H1 (cell line): ENCODE measurements at regions not wholly inside any gene's neighbourhood (a gene's known extent, or its start where the extent isn't known, plus 50 kb on each side); places are given as distances from the start of the nearest gene placed in this dataset.

Source experiments
- JUN ChIP-seq: IDR thresholded peaks from 2 replicates; pipeline ENCODE4 v1.6.1; 2011; ENCODE audit warnings: low read depth, mild to moderate bottlenecking, improper control_type of control experiment, low read length
- MAX ChIP-seq: IDR thresholded peaks from 2 replicates; pipeline ENCODE4 v1.6.1; 2012; ENCODE audit warnings: inconsistent platforms
- SIX5 ChIP-seq: IDR thresholded peaks from 2 replicates; pipeline ENCODE4 v1.6.1; 2011; ENCODE audit warnings: mild to moderate bottlenecking, low read depth, low read length

GRCh38 chr16:86067516-86067915 is 168.6 kb downstream of the IRF8 start:
- TF ChIP-seq JUN, result no peak
- TF ChIP-seq SIX5, result no peak
- no peak for TF ChIP-seq MAX
